ENCODE measurements at regions not wholly inside any gene's neighbourhood (a gene's known extent, or its start where the extent isn't known, plus 50 kb on each side); places are given as distances from the start of the nearest gene placed in this dataset.

GRCh38 chr12:16475521-16475920 lies 128.1 kb downstream of the MGST1 start:
- Mint-ChIP-seq H3K27ac (no peak overlapping the region), H3K9me3 (no peaks in the 10 kb centered on the region), H3K27me3 (ENCODE audit: low read depth) (no peaks in the 10 kb centered on the region), H3K4me3 (no peak overlapping the region), H3K36me3 (no peaks in the 10 kb centered on the region), H3K4me1 (no peaks in the 10 kb centered on the region)
- no peak for DNase-seq (ENCODE audit: low spot score)
- ChIA-PET CTCF (no interaction called here), POLR2A (no interaction called here)
- TF ChIP-seq NR1H2 (CRISPR knock-in tag; IDR thresholded peaks at IDR 0.05) (no peak), ATF2 (CRISPR knock-in tag; IDR thresholded peaks at IDR 0.05; ENCODE audit: borderline replicate concordance, low read depth) (no peak), USF1 (CRISPR knock-in tag; IDR thresholded peaks at IDR 0.05) (no peak), ZNF219 (CRISPR knock-in tag; IDR thresholded peaks at IDR 0.05; ENCODE audit: borderline replicate concordance) (no peak), SOX15 (CRISPR knock-in tag; IDR thresholded peaks at IDR 0.05) (no peak), FOXK1 (CRISPR knock-in tag; IDR thresholded peaks at IDR 0.05) (no peak), KAT7 (CRISPR knock-in tag; IDR thresholded peaks at IDR 0.05; ENCODE audit: borderline replicate concordance) (no peak), E2F4 (CRISPR knock-in tag; IDR thresholded peaks at IDR 0.05; ENCODE audit: borderline replicate concordance, low read depth) (no peak), ZNF512 (CRISPR knock-in tag; IDR thresholded peaks at IDR 0.05; ENCODE audit: borderline replicate concordance) (no peak), IRF1 (CRISPR knock-in tag; IDR thresholded peaks at IDR 0.05) (no peak), CDX4 (CRISPR knock-in tag; IDR thresholded peaks at IDR 0.05; ENCODE audit: borderline replicate concordance) (no peak), ERG (CRISPR knock-in tag; IDR thresholded peaks at IDR 0.05) (no peak), ZNF416 (CRISPR knock-in tag; IDR thresholded peaks at IDR 0.05) (no peak), ZMAT4 (CRISPR knock-in tag; IDR thresholded peaks at IDR 0.05) (no peak), ZBTB43 (CRISPR knock-in tag; IDR thresholded peaks at IDR 0.05) (no peak), PREB (CRISPR knock-in tag; IDR thresholded peaks at IDR 0.05; ENCODE audit: borderline replicate concordance) (no peak)
- ATAC-seq: no peak
